Tibial artery (tissue), 4 donors: ENCODE measurements at regions not wholly inside any gene's neighbourhood (a gene's known extent, or its start where the extent isn't known, plus 50 kb on each side); places are given as distances from the start of the nearest gene placed in this dataset.

Source experiments
- DNase-seq, 2 donors: peaks; one replicate each; pipeline ENCODE4 v3.0.0-alpha.2; 2019
- H3K27ac ChIP-seq, 2 donors: fragments of 200-600 bp; sonication (generic) in 1 of 2; 1 replicate in 1 of 2; 2 replicates in 1 of 2; pipeline ENCODE4 v1.5.1; 2018 to 2019; ENCODE audit warnings: mild to moderate bottlenecking in 1 of 2
- H3K27me3 ChIP-seq, 2 donors: fragments of 200-600 bp; sonication (generic) in 1 of 2; one replicate each; pipeline versions ENCODE4 v1.5.1 to v1.6.0; 2016 to 2019
- H3K36me3 ChIP-seq, 3 donors: fragments of 200-600 bp; sonication (generic) in 2 of 3; one replicate each; pipeline ENCODE4 v1.5.1; 2016 to 2019; ENCODE audit warnings: mild to moderate bottlenecking in 2 of 3
- H3K4me1 ChIP-seq, 4 donors: fragments of 200-600 bp; sonication (generic) in 2 of 4; 1 replicate in 3 of 4; 2 replicates in 1 of 4; pipeline ENCODE4 v1.5.1; 2016 to 2019
- H3K4me3 ChIP-seq, 2 donors: fragments of 200-600 bp; sonication (generic) in 1 of 2; 1 replicate in 1 of 2; 2 replicates in 1 of 2; pipeline ENCODE4 v1.5.1; 2018 to 2019; ENCODE audit warnings: mild to moderate bottlenecking in 2 of 2
- H3K9me3 ChIP-seq, 3 donors: fragments of 200-600 bp; sonication (generic) in 1 of 3; one replicate each; pipeline ENCODE4 v1.5.1; 2016 to 2019
- intact Hi-C: fragments of 100-400 bp; cut with DNase I; formaldehyde crosslinking; loops from one replicate; pipeline ENCODE4 v1.15.0; 2023; ENCODE audit warnings: low total_unique reads
- TF ChIP-seq, protein P1 (sequence below), 2 experiments: fragments of 200-600 bp in 1 of 2; fragments of 450-650 bp in 1 of 2; IDR thresholded peaks; one replicate each; pipeline ENCODE4 v1.5.1; 2017 to 2019; ENCODE audit warnings: antibody characterized with exemption in 2 of 2, mild to moderate bottlenecking in 1 of 2, moderate library complexity in 1 of 2

DNA sequence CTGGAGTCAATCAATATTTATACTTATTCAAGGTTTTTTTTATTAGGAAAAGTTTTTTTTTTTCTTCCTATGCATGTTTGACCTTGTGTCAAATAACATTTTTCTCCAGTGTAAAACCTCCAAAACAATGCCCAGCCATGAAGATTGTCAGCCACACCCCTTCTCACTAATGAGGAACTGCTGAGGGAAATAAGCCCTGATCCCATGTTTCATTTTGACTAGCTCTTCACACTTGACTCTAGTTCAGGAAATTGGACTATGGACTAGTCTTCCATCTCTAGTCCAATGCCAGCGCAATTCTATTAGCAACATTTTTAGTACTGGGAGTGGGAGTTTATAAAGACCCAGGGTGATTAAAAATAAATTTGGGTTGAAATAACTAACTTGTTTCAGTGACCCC is 275.6 kb upstream of the CXCR4 start:
- no peaks in the 10 kb centered on the region for H3K27me3 ChIP-seq
- H3K36me3 ChIP-seq, result no peaks in the 10 kb centered on the region
- no peak for DNase-seq
- H3K9me3 ChIP-seq, result no peaks in the 10 kb centered on the region
- no peak overlapping the region for H3K27ac ChIP-seq
- intact Hi-C loops, result no loop called here
- H3K4me1 ChIP-seq, result no peaks in the 10 kb centered on the region
- H3K4me3 ChIP-seq, result no peak overlapping the region
- TF ChIP-seq, protein P1, sequence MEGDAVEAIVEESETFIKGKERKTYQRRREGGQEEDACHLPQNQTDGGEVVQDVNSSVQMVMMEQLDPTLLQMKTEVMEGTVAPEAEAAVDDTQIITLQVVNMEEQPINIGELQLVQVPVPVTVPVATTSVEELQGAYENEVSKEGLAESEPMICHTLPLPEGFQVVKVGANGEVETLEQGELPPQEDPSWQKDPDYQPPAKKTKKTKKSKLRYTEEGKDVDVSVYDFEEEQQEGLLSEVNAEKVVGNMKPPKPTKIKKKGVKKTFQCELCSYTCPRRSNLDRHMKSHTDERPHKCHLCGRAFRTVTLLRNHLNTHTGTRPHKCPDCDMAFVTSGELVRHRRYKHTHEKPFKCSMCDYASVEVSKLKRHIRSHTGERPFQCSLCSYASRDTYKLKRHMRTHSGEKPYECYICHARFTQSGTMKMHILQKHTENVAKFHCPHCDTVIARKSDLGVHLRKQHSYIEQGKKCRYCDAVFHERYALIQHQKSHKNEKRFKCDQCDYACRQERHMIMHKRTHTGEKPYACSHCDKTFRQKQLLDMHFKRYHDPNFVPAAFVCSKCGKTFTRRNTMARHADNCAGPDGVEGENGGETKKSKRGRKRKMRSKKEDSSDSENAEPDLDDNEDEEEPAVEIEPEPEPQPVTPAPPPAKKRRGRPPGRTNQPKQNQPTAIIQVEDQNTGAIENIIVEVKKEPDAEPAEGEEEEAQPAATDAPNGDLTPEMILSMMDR (IDR thresholded peaks at IDR 0.05), result no peak

DNA sequence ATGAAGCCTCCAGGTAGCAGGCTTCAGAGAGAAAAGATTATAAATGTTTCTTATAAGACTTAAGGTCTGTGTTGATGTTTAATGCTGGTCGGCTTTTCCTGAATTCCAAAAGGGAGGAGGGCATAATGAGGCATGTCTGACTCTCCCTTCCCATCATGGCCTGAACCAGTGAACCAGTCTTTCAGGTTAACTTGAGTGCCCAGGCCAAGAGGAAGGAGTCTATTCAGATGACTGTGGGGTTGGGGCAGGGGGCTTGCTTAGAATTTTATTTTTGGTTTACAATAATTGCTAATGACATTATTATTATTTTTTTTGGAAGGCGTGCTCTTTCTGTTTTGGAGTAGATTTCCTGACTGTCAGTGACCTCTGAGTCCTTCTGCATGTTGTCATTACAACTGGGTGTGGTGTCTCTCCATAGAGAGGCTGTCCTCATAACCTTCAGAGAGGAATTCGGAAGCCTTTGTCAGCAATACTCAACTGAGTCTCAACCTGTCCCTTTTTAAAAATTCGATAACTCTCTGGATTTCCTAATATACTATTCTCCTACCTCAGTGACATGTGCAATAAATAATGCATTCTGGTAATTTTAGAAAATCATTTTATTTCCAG is 275.1 kb upstream of the CXCR4 start:
- intact Hi-C loops, result no loop called here
- Histone ChIP-seq H3K36me3 (no peaks in the 10 kb centered on the region), H3K9me3 (no peaks in the 10 kb centered on the region), H3K4me1 (no peaks in the 10 kb centered on the region), H3K27ac (no peak overlapping the region), H3K27me3 (no peaks in the 10 kb centered on the region), H3K4me3 (no peak overlapping the region)
- TF ChIP-seq, protein P1 (IDR thresholded peaks at IDR 0.05), result no peak
- no peak for DNase-seq

DNA sequence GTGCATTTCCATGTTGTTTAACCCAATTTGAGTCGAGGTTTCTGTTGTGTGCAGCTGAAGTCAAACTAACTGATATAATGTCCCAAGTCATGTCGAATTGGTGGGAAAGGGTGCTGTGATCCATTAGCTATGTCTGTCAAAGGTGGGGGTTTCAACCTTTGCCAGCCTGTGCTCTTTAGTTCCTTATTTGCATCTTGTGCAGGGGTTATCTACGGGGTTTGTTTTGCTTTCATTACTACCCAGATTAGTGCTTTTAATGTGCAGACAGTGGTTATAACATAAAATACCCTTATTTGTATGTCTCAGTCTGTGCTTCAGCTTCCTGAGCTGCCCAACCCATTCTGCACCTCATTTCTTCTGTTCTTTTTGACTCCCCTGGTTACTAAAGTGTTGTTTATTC is 271.9 kb upstream of the CXCR4 start:
- no peaks in the 10 kb centered on the region for H3K27me3 ChIP-seq
- no peak for DNase-seq
- H3K27ac ChIP-seq, result no peak overlapping the region
- no peaks in the 10 kb centered on the region for H3K36me3 ChIP-seq
- H3K9me3 ChIP-seq, result no peaks in the 10 kb centered on the region
- intact Hi-C loops, result loop anchor here (10.0 kb wide), 1 partner anchor 475 kb away; no protein-coding TSS in a partner anchor
- H3K4me3 ChIP-seq, result no peak overlapping the region
- TF ChIP-seq, protein P1 (IDR thresholded peaks at IDR 0.05), result no peak
- no peaks in the 10 kb centered on the region for H3K4me1 ChIP-seq

DNA sequence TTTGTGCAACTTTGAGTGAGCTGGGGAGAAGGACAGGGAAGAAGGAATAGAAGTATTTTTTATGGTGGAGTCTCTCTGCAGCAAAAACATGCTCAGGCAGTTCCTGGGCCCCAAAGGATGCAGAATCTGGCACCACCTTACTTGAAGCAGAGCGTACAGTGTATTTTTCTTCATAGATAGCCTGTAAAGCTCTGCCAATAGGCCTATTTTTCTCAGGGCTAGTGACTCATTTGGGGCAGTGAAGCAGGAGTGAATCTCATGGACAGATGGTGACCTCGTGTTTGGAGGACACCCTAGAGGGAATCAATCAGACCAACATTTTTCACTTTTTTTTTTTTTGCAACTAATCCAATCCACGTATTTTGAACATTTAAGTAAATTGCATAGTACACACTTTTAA is 268.1 kb upstream of the CXCR4 start:
- TF ChIP-seq, protein P1 (IDR thresholded peaks at IDR 0.05), result no peak
- Histone ChIP-seq H3K36me3 (no peaks in the 10 kb centered on the region), H3K4me1 (no peaks in the 10 kb centered on the region), H3K9me3 (no peaks in the 10 kb centered on the region), H3K27me3 (no peaks in the 10 kb centered on the region), H3K27ac (no peak overlapping the region), H3K4me3 (no peak overlapping the region)
- intact Hi-C loops, result loop anchor here (10.0 kb wide), 1 partner anchor 471 kb away; no protein-coding TSS in a partner anchor
- DNase-seq, result no peak

DNA sequence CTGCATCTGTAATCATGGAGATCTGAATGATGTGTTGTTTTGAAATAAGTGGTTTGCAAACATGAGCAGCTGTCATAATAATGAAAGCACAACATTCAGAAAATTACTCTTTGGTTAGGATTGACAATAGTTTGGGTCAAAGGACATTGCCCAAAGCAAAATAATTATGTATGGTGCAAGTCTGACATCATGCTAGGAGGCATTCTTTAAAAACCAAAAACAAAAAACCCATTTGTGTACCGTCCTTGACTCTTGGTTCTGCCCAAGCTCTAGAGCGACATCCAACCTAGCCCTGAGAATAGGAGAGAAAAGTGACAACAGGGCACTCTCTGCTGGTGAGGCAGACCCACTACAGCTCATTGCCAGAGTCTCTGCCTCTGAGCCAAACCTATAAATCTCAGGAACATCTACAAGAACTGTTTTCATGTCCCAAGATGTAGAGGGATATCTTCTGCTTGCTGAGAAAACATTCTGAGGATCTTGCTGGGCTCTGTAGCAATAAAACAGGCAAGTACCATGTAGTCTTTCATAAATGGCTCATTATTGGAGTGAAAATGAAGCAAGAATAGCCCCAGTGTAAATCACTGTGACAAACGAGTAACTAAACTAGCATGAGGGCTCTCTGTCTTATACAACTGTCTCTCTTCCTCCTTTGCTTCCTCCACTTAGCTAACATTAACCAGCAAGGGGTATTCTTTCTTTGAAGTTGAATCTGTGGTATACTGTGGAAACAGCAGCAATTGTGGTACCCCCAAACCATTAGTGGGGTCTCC is 266.8 kb upstream of the CXCR4 start:
- Histone ChIP-seq H3K36me3 (no peaks in the 10 kb centered on the region), H3K27ac (no peak overlapping the region), H3K4me3 (no peak overlapping the region), H3K4me1 (no peaks in the 10 kb centered on the region), H3K27me3 (no peaks in the 10 kb centered on the region), H3K9me3 (no peaks in the 10 kb centered on the region)
- TF ChIP-seq, protein P1 (IDR thresholded peaks at IDR 0.05), result peak; percentile 22 to 30
- intact Hi-C loops, result loop anchor here (10.0 kb wide), 1 partner anchor 470 kb away; no protein-coding TSS in a partner anchor
- DNase-seq, result no peak
